CD4-positive, alpha-beta T cell treated with Interleukin-2 at 100 ng/mL for 4 hours (primary cell): ENCODE measurements at regions not wholly inside any gene's neighbourhood (a gene's known extent, or its start where the extent isn't known, plus 50 kb on each side); places are given as distances from the start of the nearest gene placed in this dataset.

ENCODE experiments used
- DNase-seq: peaks from one replicate; pipeline ENCODE4 v3.0.0-alpha.2; 2020; ENCODE audit warnings: low spot score

DNA sequence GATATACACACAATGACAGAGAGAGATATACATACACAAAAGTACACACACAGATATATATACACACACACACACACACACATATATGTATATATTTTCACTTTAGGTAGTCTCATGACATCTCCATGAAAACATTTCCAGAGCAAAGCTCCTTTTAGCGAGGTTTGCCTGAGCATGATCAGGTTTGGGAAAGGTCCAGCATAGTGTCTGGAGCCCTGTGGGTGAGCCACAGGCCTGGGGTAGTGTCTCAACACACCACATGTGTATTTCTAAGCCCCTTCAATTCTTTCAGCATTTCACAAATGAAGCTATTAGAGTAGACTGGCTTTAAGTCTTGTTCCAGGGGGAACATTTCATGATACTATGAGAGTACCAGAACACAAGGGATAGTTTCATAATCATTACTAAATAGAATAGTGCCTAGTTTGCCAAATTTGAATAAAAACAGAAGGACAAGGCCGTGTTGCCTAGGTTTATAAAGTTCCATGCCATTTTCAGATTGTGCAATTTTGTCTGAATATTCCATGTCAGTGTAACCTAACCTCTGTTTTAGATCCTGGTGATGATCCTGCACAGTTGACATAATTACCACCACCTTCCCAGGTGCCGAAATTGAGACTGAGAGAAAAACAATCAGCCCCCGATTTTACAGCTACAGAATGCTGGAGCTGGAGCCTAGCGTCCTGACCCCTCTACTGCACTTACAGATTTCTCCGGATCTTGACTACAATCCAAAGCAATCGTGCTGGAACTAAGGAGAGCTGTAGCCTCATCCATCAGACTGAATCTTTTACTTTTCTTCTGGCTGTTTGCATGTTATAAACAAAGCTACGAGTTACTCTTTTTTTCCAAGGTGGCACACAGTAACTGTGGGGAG is 332.7 kb downstream of the CYRIA start:
- DNase-seq, result no peak

DNA sequence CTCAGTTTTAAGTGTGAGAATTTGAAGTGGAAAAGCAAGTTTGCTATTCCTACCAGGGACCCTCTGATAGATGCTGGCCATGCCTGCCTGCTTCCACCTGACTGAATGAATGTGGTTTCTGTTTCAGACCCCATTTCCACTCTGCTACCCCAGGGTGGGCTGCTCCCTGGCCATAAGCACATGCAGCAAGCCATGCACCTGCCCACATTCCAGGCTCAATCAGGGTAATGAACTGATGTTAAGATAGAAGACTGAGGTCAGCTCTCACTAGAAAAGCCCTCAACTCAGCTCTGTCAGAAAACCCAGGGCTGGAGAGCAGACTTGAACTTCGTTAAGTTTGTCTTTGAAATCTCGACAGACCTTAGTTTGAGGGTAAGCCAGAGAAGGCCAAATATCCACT is 333.9 kb downstream of the CYRIA start:
- DNase-seq, result no peak

DNA sequence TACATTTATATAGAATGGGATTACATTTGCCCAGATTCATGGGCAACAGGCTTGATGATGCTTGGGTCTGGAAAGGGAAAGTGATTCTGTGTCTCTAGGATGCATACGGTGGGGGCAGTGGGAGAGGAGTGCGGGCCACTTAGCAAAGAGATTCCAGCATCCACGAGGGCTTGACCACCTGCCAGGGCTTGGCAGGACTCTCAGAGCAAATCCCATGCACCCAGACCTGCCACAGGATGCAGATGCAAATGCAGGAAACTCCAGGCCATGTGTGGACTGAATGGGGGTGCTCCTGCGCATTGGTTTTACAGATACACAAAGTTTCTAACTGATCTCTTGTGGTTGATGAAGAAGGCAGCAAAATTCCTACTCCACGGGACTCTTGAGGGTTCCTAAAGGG is 334.7 kb downstream of the CYRIA start:
- DNase-seq, result no peak

DNA sequence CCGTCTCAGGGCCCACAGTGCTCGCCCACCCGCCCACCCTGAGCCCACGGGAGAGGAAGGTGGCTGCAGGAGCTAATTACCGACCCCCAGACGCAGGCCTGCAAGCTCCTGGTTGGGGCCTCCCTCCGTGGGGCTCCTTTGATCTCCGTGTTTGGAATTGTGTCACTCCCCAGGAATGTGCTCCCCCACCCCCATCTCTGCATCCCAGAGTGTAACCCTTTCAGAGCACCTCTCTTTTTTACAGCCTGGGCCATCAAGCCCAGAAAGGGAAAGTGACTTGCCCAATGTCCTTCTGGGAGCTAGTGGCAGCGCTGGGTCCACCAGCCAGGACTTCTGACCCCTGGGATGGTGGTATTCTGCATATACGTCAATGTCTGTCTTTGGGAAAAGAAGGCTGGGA is 335.1 kb downstream of the CYRIA start:
- DNase-seq, result no peak

DNA sequence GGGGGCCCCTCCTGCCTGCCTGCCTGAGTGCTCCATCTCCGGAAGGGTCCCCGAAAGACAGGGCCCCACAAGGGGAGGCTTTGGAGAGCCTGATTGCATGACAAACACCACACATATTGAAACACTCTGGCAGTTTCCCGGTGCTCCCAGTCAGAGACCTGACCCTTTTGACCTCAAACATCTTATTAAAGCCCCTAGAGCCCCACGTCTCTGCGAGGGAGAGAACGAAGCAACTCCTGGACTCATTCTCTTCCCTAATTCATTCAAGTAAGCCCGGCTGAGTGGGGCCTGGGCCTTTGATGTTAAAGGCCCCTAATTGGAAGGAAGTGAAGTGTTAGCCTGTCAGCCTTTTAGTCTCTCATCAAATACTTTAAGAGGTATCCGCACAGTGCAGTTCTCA is 335.6 kb downstream of the CYRIA start:
- no peak for DNase-seq

DNA sequence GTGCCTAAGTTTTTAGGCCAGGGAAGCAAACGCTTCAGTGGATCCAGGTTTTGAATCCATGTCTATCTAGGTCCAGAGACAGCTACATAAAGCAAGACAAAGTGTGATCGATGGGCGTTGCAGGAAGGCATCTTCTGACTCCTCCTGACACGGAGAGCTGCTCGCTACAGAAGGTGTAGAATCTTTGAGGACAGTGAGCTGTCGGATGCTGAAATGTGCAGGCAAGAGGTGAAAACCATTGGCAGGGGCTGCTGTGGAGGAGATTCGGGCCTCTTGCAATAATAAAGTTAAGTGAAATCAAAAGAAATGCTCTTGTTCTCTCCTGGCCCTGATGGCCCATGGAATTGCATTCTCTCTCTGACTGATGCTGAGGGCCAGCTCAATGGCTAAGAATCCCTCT is 336.2 kb downstream of the CYRIA start:
- DNase-seq, result no peak

DNA sequence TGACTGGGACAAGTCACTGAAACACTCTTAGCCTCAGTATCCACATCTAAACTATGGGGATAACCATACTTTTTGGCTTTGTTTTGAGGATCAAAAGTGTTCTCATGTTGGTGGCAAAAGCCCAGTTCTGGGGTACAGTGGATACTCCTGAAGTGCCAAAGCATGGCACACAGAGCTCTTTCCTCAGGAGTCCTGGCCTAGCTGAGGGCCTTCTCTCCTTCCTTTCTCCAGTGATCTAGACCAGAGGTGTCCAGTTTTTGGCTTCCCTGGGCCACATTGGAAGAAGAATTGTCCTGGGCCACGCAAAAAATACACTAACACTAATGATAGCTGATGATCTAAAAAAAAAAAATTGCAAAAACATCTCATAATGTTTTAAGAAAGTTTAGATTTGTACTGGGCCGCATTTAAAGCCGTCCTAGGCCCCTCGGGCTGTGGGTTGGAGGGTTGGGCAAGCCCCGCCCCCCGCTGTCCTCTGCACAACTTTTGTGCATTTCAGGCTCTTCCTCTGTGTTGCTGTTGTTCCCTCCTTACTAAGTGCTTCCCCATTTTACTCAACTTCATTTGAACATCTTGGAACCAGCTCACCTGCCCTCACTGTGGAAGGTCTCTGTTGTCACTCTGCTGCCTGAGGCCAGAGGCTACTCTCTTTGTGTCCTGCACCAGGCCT is 337.0 kb downstream of the CYRIA start:
- DNase-seq, result no peak

DNA sequence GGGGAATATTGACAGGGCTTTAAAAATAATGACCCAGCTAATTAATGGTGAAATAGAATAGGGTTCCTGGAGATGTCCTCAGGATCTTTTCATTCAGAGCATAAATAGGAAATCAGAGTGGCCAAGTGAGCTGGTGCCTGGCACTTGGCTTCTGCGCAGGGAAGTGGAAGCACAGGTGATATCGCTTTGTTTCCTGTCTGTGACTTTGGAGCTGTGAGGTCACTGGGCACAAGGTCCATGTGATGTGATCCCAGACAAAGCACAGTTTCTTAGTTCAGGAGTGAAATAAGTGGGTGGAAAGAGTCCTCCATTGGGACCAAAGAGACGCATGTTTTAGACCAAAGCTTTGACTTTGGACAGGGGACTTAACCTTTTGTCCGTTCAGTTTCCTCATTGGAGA is 338.3 kb downstream of the CYRIA start:
- no peak for DNase-seq

DNA sequence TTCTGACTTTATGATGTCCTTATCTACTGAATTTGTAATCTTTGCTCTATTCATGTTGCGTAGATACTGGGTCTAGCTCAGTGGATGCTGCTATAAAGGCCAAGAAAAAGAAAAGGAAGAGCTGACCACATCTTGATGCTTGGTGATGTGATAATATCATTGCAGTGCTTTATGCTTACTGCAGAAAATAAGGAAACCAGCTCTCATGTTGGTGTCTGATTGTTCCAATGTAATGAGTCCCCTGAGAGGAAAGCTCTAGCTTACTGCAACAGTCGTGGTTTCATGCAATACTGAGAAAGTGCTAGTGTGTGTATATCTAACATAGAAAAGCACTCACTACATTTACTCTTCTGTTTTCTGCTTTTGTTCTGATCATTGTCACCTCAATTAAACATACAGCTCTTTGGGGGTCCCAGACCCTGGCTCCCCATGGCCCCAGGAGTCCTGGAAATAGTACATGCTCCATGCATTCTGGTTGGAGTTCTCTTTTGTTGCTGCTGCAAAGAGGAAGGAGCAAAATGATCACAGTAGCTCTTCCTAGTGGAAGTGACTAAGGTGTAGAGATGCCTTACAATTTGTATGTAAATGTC is 338.8 kb downstream of the CYRIA start:
- DNase-seq, result no peak

DNA sequence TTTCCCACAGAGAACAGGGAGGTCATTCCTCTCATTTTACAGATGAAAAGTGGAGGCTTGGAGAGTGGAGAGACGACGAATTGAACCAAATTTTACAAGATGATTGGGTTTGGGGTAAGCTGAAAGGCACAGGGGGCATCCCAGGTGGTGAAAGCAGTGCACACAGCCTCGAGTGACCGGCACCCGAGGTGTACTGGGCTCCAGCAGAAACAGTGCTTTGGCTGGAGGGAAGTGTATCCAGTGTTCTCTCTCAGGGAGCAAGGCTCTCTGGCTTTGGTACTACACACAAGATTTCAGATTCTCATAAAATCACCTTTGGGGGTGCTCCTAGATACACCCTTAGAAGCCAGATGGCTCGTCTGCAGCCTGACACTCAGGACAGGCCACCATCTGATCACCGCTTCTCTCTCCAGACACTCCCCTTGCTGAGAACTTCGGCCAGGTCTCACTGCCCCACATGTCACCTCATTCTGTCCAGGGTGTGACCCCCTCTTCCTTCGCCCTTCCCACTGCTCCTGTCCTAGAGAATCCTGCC is 339.6 kb downstream of the CYRIA start:
- no peak for DNase-seq

DNA sequence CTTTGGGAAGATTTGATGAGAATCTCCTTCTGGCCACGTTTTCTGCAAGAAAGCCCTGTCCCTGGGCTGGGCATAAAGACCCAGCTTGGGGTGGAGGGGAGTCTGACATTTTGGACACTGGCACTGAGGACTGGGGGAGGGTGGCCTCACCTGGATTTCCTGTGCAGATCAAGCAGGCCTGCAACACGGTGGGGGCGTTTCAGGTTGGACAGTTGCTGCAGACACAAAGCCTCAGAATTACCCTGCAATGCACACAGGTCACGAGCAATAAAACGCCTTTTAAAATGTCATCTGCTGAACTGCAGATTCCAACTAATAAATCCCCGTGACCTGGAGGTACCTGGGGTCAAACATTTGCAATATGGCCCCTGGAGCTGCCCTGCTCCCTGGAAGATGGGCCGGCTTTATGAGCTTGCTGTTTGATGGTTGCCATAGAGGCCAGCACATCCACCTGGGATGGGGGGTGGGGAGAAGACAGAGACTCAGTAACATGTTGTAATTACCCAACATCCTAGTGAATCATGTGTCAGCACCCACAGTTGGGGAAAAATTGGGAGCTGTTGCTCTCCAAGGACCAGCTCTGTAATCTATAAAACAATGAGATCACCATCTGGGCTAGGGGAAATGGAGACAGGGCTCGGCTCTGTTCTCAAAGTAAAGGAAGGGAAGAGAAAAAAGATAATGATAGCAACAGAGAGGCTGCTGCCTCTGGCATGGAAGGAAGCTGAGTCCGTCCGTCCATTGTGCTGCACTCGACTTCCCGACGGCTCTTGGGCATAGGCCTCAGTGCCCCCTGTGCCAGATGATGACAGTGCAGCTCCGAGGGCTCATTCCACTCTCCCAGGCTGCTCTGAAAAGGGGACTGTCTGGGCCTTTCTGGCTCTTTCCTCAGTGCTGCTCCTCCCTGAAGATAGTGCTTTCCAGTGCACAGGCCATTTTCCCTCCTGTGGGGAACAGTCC is 340.3 kb downstream of the CYRIA start:
- no peak for DNase-seq

DNA sequence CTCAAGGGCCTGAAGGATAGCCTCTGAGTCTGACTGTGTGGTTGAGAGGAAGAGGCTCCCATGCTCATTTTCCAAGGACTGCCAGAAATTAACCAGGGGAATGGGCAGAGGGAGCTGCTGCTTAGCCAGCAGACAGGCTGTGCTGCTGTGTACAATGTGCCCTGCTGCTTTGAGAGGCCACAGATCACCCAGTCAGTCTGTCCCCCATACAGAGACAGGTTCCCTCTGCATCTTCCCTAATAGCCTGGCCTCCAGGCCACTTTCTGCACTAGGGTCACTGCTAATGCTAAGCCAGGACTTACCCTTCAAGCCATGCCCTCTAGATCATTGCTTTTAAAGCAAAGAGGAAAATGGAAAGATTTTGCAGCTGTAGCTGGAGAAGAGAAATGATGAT is 341.1 kb downstream of the CYRIA start:
- DNase-seq, result no peak

DNA sequence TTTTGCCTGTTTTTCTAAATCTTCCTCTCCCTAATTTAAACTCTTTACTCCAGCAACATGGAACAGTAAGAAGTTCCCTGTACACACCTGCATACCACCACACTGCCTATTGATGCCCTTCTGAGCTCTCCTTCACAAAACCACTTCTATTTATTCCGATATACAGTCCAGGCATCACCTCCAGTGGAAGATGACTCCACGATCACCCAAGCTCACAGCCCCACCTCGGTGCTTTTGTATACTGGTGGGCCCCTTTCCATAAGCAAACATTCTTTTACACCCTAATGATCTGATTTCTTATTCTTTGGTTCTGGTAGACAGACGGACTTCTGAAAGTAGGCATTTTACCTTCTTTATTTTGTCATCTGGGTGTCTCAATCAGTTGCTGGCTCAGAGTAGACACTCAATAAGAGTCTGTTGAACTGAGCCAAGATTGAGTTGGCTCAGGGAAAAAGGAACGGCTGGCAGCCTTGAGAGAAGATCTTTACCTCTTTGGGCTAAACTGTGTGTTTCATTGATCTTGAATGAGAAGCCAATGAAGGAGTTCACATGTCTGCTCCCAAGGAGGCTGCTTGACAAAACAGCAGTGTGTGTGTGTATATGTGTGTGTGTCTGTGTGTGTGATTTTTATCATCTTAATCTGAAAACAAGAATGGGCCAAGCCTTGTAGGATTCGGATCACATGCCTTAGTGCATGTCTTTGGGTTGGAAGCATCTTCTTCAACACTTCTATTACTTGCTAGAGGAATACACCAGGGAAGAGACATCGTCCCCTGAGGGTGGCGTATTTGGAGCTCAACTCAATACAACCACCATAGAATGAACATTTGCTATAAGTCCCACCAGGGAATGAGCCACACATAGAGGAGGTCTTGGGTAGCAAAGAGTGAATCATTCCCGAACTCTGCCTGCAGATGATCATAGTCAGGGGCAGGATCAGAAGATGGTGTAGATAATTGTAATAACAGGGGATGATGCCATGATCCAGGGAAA is 341.8 kb downstream of the CYRIA start:
- DNase-seq, result no peak

DNA sequence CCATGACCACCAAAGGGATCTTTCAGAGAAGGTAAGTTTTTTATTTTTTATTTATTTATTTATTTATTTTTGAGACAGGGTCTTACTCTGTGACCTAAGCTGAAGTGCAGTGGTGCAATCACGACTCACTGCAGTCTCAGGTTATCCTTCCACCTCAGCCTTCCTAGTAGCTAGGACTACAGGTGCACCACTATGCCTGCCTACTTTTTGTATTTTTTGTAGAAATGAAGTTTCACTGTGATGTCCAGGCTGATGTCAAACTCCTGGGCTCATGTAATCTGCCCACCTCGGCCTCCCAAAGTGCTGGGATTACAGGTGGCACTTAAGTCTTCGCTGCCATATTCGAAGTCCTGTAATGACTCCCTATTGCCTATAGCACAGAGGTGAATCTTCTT is 342.5 kb downstream of the CYRIA start:
- DNase-seq, result no peak

DNA sequence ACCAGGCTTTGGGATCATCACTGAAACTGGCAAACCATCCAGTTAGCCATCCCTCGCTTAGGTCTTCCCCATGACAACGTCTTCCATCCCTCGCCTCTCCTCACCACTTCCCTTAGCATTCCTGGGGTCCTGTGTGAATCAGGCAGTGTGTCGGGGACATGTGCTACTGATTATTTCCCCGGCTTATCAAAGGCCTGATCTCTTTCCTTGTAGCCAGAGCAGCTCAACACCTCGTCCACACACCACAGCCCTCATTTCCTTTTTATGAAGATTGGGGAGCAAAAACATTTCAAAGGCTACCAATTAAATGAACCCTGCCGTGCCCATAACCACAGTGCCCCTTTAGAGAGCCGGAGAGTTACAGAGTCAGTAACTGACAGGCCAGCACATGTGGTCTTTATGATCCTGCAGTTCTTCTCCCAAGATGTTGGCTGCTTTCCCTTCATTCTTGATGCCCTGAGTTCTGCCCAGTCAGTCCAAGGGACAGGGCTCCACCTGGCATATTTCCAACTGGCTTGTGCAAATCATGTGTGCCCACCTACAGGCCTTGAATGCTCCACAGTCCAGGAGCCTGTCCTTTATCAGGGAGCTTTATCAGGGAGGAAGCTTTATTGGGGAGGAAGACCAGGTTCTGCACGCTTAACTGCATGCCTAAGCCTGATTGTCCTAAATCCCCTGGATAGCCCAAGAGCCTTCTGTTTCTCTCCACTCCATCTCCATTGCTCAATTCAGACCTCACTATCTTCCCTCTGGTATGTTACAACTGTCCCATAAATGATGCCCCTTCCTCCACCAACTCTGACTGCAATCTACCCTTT is 343.1 kb downstream of the CYRIA start:
- DNase-seq, result no peak

DNA sequence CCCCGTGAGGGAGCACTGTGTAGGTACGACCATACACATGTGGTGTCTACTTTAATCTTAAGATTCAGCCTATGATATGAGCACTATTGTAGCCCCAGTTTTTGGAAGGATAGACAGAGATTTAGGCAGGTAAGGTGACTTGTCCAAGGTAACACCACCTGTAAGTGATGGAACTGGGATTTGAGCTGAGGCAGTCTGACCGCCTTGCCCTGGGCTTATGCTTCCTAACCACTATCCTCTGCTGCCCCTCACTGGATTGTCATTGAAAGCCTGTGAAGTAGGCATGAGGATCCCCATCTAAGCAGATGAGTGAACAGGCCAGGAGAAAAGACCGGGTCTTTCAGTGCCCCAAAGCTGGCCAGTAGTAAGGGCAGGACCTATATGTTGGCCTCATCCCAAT is 343.8 kb downstream of the CYRIA start:
- DNase-seq, result no peak

DNA sequence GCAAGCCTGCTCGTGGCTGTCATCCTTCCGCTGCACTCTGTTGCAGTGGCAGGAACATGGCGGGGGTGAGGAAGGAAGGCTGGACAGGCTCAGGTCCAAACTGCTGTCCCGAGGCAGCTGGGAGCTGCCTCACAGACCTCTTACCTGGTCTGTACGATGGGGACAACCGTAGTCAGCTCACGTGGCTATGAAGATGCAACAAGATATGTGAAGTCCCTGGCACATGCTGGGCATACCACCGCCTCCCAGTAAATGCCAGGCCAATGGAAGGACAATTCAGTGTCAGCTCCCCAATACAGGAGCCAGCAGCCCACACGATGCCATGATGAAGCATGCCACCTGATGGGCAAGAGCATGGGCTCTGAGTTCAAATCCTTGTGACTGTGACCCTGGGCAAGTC is 344.4 kb downstream of the CYRIA start:
- no peak for DNase-seq

DNA sequence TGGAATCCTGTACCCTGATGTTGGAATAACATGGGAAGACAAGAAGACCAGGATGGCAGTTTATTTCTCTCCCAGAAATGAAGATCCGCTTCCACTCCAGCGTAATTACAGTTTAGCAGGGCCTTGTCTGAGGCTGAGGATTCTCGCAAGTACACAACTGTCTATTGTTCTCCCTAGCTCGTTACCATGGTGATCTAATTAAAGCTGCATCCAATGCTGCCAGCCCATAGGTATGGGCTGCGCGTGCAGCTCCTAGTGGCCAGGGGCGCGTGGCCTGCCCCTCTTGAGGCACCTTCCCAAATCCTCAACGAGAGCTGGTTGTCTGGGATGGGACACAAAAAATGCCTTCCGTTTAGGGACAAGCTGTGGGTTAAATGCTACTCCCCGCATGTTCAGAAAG is 344.9 kb downstream of the CYRIA start:
- no peak for DNase-seq

DNA sequence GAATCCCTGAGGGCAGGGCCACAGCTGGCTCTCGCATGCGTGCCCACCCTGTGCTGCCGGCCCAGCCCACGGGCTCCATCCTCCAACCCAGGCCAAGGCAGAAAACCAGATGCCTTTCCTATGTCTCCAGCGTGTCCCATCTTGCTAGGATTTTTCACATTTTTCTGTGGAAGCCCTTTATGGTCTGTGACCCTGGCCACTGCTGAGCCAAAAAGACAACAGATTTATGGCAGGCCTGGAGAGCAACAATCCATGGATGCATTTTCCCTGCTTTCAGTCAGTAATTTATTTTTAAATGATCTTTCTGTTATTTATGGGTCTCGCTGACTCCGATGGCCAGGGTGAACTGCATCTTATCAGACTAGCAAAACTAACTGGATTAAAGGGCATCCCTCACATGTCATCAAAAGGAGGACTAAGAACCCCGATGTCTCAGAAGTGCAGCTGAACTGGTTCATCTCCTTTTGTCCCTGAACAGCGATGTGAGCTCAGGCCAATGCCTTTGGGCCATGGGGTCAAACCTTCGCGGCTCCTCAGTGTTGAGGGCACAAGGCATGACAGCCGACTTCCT is 346.0 kb downstream of the CYRIA start:
- DNase-seq, result no peak
